Posterior cingulate gyrus (tissue), 11 donors: ENCODE measurements at regions not wholly inside any gene's neighbourhood (a gene's known extent, or its start where the extent isn't known, plus 50 kb on each side); places are given as distances from the start of the nearest gene placed in this dataset.

Experiments
- DNase-seq, 10 donors: peaks; one replicate each; pipeline versions ENCODE4 v3.0.0 to v3.0.0-alpha.2; 2020 to 2021; ENCODE audit warnings: mixed read lengths in 3 of 10
- intact Hi-C: fragments of 100-400 bp; cut with DNase I; formaldehyde crosslinking; loops from one replicate; pipeline ENCODE4 v1.15.1; 2023

DNA sequence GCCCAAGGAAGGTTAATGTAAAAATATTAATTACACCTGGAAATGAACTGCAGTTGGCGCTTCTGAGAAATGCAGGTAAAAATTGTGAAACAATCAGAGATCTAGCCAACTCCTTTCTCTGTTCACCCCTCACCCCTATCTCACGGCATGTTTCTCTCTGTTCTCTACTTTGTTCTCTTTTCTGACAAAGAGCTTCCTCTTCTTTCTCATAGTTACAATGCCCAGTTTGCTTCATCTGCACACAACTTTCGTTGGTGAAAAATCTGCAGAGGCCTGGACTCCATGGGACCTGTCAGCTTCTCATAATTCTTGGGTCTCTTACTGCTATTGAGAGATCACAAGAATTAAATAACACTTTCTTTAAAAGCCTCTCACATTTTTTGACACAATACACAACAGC, 212.9 kb upstream of the LRRN1 start:
- intact Hi-C loops, result no loop called here
- DNase-seq, result no peak

DNA sequence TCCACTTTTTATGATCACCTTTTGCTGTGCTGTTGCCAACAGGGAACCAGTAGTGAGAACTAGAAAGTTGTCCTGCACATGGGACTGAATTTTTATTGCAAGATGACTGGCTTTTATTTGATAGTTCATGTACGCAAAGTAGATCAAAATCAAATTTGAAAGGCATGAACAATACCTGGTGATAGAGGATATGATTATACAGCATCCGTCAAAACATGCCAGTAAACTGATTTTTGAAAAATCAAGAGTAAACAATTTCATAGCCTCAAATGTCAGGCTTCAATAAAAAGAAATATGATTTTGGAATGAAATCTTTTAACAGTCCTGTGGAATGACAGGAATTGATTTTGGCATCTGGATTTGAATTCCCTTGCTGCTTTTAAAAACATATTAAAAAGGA, 219.6 kb upstream of the LRRN1 start:
- intact Hi-C loops, result no loop called here
- DNase-seq, result no peak

DNA sequence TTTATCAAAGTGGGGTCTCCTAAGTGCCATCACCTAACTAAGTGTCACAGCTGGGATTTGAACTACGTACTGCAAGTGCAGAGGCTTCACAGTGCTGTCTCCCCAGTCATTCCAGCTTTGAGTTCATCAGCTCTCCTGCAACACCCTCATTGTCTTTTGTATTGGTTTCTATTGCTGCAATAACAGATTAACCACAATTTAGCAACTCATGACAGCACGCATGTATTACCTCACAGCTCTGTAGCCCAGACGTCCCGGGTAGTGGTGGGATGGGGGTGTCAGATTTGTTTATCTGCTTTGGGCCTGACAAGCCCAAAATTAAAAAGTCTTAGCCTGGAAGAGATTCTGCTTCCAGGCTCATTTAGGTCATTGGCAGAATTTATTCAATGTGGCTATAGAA, 220.5 kb upstream of the LRRN1 start:
- no peak for DNase-seq
- intact Hi-C loops, result no loop called here

DNA sequence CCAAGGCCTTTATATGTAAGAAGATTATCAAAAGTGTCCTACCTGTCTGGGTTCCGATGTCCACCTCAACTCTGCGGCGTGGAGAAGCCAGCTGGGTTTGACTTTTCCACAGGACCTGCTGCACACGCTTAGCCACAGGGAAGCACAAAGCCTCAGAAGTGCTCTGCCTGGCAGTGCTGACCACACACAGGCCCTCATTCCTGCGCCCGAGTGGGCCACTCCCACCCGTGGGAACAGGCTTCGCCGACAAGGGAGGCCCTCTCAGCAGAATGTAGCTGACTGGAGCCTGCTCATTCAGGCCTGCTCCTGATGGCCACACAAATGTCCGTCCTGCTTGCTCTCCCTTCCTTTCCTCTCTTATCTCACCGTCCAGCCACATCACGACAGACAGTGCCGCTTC, 221.4 kb upstream of the LRRN1 start:
- intact Hi-C loops, result no loop called here
- peak in 1 of 10 donors; percentile 75 for DNase-seq

DNA sequence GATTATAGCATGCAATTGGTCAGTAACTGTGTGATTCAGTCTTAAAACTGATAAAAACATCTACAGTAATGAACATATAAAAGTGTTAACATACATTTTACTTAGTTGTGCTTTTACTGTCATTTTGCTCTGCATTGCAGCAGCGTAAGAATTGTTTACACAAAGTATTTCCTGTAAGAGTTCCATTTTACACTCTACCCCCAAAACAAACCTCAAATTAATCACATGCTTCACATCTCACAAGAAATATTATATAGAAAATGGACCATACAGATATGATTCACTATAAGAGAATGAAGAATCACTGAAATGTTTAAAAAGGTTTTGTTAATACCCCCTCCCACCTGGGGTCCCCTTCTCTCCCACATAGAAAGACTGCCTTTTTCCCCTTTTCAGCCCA, 225.9 kb upstream of the LRRN1 start:
- intact Hi-C loops, result no loop called here
- no peak for DNase-seq

DNA sequence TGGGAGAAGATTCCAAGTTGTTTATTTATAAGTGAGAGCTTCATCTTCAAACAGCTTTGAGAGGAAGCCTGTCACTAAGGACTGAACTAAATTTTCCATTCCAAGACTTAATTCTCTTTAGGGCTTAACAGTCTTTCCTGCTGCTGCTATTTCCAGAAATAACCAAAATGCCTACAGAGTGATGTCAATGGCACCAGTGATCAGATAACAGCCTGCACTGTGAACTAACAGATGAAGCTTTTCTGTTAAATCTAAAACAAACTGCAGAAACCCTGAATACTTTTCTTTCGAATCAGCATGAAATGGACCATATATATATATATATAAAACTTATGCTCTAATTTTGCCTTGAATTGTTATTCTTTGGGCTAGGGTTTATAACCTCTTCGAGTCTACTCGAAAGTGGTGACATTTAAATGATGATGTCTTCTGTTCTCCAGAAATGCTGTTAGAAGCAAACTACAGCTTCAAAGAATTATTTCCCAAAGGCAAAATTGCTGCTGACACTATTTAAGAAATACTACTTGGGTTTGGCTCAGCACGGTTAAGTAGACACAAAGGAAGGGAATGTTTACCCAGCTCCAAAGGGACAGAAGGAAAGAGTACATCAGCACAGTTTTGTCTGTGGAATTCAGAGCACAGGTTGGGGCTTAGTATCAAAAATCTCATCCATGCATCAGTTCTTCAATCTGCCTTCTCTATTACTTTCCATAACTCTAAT, 238.5 kb upstream of the LRRN1 start:
- intact Hi-C loops, result no loop called here
- no peak for DNase-seq

DNA sequence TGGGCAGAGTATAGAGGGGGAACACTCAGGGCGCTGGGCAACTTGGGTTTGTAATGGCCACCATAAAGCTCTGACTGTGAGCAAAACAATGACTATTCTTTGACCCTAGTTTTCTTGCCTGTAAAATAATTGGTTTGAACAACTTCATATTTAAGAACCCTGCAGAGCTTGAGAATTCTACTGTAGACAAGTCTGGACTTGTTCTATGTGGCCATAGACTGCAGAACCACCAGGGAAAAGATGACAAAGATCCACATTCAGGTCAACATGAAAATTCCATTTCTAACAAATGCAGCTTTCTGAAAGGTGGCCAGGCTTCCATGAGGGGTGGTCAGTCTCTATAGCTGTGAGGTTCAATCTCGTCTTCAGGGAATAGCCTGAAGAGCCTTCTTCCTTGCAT, 239.4 kb upstream of the LRRN1 start:
- intact Hi-C loops, result no loop called here
- DNase-seq, result no peak

DNA sequence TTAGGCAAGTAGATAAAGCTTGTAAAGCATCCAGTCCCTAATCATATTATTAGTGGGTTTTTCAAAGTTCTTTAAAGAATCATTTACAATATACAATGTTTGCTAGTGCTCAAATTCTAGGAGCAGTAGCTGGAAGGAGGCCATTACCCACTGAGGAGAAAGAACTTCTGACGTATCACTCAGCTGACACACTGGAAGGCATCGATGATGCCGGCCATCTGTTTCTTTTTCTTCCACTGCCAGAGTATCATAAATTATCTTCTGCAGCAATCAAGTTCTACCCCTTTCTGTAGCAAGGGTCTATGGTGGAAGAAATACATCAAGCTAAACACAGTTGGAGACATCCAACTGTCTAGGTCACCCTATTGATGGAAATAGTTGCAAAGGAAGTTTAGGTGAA, 243.2 kb upstream of the LRRN1 start:
- no peak for DNase-seq
- intact Hi-C loops, result no loop called here

DNA sequence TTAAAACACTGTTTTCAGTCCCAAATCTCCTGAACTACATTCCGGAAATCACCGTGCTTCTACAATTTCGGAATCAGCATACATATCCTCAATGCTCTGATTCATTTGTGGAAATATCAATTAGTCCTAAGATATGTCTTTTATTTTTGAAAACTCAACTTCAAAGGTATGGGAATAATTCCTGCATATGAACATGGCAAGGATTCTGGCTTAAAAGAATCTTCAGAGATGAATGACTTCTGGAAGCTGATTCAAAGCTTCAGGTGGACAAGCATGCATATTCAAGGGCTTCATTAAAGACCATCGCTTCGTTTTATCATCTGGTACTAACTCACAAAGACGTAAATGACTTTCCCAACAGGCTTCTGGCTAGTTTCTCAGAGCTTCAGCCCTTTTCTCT, 246.0 kb upstream of the LRRN1 start:
- intact Hi-C loops, result no loop called here
- DNase-seq, result no peak

DNA sequence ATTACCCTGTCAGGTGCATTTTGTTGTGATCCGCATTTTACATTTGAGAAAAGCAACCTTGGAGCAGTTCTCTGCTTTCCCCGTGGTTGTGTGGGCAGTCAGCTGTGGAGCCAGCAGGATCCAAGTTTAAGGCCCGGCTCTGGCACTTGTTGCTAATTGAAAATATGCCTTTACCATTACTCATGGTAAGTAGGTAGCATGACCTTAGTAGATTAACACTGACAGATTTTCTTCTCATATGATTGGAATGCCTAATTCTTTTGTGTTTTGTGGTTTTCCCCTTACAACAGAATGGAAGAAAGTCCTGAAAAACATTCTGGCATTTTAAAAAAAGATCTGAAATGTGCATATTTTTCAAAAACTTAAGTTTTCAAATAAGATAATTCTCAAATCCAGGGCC, 246.5 kb upstream of the LRRN1 start:
- intact Hi-C loops, result no loop called here
- DNase-seq, result no peak

DNA sequence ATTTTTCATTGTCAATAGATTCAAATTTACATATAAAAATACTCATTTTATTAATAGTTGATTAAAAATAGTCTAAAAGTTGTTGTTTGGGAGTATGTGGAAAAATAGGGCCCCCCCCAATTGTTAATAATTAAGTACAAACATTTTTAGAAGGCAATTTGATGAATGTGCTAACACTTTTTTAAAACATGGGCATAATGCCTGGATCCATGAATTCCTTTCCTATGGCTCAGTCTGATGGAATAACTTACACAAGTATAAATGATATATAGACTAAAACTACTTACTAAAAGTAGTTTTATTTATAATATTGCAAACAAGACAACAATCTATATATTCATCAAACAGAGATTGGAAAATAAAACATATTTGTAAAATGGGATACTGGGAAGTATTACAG, 247.2 kb upstream of the LRRN1 start:
- no peak for DNase-seq
- intact Hi-C loops, result no loop called here

DNA sequence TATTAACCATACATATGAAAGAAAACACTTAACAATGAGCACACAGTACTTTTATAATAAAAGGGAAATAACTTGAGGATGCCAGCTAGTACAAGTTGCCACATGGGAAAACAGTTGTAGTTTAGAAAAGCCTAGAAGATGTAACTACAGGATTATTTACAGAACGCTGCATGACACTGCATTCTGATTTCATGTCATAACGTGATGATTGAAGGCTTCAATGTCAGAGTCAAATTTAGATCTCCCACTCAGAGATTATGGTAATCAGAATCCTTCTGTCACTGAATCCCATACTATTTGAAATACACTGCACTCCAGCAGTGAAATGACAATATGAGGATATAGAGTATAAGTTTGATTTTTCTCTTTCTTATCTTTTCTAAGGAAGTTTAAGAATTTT, 253.9 kb upstream of the LRRN1 start:
- intact Hi-C loops, result no loop called here
- DNase-seq, result no peak

DNA sequence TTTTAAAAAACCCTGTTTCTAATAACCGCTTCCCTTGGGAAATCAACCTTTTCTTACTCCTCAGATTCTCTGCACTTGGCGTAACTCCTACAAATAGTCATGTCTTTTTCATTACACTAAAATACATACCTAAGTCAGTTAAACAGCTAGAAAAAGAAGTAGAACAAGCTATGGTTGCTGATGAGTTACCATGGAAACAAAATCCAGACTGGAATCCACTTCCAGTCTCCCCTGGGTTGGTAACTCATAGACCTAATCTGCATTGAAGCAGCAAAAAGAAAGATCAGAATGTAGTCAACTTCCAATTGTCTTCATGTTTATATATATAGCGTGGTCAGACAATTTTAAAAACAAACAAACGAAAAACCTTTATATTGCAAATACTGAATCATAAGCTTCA, 260.8 kb upstream of the LRRN1 start:
- DNase-seq, result no peak
- intact Hi-C loops, result no loop called here

DNA sequence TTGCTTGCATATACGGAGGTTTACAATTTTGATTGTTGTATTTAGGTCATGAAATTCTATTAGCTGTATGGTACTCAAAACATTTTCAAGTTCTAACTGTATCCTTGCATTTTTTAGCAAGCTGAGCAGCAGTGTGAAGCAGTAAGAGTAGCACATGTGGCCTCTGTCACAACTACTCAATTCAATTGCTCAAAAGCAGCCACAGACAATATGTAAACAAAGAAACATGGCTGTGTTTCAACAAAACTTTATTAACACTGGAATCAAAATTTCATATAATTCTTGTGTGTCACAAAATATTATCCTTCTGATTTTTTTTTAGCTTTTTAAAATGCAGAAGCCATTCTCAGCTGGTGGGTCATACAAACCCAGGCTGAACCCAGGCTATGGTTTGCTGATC, 266.7 kb upstream of the LRRN1 start:
- no peak for DNase-seq
- intact Hi-C loops, result no loop called here

DNA sequence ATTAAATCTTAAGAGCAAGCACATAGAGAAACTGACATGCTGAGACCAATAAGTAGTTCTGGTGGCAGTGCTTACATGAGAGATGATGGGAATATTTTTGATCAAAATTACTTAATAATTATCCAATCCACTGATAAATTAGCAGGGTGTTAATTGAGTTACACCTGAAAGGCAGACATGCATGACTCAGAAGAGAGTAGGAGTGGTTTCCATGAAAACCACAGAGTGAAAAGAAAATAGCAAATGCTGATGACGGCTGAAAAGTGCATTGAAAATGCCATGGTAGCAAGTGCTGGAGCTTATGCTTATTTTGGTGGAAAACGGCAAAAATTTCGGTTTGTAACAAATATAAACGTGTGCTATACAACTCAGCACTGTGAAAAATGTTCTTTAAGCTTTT, 267.8 kb upstream of the LRRN1 start:
- intact Hi-C loops, result no loop called here
- no peak for DNase-seq

DNA sequence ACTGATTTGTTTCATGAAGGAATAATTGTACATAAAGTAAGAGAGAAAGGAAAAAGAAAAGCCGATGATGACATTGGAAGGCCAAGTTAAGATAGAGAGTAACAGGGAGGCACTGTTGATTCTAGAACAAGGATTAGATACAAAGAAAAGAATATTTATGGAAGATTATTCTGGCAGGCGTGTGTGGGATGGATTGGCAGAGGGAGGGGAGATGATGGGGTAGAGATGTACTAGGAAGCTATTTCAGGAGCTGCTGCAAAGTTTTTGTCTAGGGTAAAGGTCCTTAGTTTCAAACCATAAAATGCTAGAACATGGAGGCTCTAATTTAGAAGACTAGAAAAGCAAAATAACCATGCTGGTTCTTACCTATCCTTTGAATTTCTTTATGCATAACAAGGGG, 280.0 kb upstream of the LRRN1 start:
- no peak for DNase-seq
- intact Hi-C loops, result no loop called here

DNA sequence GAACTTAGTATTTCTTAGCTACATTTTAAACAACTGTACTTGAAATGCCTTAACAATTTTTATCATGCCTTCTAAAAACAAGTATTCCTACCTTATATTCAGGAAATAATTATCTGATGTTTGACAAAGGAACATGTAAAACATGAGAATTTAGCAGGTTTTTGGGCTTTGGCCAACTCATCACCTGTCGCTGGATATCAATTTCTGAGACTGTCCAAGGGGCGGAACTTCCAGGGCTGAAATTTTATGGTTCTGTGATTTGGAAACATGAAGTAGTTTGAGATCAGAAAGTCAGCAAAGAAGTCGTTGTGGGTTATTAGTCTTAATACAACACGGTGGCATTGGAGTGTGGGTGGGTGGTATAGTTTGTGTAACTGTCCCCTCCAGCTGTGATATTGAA, 282.2 kb upstream of the LRRN1 start:
- DNase-seq, result no peak
- intact Hi-C loops, result no loop called here

DNA sequence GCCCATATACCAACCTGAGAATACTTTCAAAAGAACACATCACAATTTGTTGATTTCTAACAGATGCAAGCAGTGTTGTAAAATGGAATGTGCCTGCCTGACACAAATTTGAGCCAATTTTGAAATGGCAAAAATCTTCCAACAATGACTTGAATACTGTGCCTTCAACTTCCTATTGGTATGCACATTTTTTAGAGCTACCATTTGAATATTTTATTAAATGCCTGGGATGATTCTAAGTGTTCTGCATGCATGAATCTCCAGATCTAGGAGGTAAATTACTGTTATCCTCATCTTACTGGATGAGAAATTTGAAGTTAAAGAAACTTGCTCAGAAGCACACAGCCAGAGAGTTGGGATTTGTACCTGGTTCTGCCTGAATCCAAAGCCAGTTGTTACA, 282.8 kb upstream of the LRRN1 start:
- no peak for DNase-seq
- intact Hi-C loops, result no loop called here

DNA sequence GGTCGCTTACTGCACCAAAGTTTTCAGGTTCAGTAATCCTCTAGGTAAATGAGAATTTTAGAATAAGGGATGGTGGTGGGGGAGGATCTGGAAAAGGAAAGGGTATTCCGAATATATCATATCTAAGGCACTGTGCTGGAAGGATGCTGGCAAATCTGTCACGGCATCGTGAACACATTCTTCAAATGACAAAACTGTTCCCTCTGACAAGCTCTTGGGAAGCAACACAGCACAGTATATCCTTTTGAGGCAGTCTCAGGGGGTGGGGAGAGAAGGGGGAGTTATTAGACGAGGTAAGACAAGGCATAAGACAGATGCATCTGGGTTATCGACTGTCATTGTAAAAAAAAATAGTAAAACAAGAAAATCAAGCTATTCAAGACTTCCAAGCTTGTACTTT, 289.6 kb upstream of the LRRN1 start:
- intact Hi-C loops, result no loop called here
- no peak for DNase-seq

DNA sequence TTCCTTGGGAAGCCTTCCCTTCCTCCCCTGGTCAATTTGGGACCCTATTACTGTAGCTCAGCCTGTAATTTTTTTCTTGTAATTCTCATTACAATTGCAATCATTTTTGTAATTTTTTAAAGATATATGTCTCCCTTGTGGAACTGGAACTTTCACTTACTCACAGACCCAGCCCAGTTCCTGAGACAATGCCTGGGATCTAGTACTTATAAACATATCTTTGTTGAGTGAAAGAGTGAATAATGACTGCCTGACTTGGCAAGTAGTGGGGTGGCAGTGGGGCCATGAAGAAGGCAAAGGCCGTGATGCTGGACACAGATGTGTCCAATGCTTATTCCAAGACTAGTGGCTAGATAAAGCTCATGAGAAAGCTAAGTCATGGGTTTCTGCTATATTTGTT, 294.5 kb upstream of the LRRN1 start:
- intact Hi-C loops, result no loop called here
- no peak for DNase-seq

DNA sequence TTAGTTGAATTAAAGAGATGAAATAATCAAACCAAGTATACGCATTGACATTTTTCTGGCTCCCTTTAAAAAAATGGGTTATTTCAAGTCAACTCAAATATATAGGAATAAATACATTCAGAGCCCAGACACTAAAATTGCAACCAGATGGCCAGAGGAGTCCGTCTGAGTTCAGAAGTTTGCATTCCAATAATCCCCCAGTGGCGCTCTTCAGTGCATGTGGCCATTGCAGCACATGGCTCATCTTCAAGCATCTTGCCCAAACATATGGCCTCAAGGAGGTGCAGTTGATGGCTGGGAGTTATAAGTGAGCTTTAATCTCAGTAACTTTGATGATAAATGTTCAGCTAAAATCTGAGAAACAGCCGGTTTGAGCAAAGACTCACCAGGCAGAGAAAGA, 295.8 kb upstream of the LRRN1 start:
- intact Hi-C loops, result no loop called here

DNA sequence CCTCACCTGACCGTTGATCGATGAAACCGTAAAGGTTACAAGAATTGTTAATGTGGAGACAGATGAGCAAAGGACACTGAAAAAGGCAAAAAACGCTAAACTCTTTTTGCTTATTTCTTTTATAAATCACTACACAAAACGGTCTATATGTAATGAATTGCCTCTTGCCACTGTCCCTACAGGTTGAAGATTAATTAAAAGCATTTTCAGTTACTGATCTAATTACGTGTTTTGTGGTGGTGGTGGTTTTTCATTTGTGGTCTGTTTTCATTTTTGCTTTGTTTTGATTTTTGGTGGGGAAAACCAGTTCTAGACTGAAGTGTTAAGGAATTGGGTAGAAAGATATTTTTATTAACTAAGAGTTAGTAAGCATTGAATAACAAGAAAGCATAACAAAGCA, 299.2 kb upstream of the LRRN1 start:
- no peak for DNase-seq
- intact Hi-C loops, result no loop called here

More for the DNA sequence above, 295.8 kb upstream of the LRRN1 start:
- no peak for DNase-seq

DNA sequence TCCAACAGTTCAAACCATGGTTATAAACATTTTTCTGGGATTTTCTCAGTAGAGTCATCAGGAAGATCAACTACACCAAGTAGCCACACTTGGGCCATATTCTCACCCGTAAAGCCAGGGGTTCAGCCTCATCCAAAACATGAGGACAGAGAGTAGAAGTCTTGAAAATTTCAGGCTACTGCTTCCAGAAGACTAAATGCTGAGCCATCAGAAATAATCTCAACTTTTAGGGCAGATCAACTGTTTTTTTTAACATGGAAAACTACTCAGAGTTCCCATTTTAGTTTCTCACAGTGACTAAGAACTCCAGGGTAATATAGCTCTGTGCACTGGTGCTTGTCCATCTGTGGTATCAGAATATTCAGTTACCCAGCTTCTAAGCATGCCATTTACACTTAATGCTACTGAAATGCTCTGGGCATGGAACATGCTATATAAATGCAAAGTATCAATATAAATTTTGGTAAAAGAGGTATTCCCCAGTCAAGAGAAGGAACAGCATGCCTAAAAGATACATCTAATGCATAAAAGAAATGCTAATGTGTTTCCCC, 300.1 kb upstream of the LRRN1 start:
- intact Hi-C loops, result no loop called here
- DNase-seq, result no peak
